Natural killer cell (primary cell): ENCODE measurements at regions not wholly inside any gene's neighbourhood (a gene's known extent, or its start where the extent isn't known, plus 50 kb on each side); places are given as distances from the start of the nearest gene placed in this dataset.

ENCODE experiments used
- ATAC-seq, 3 donors: fragments of 150-1000 bp in 2 of 3; fragments of 200-7000 bp in 1 of 3; cut with Tn5 transposase; 1 replicate in 1 of 3; 2 replicates in 2 of 3; pipeline ENCODE4 v1.10.0; 2021; ENCODE audit warnings: mild to moderate bottlenecking in 2 of 3, moderate library complexity in 2 of 3
- DNase-seq, 2 donors: peaks; one replicate each; pipeline versions ENCODE4 v3.0.0 to v3.0.0-alpha.2; 2013 to 2021; ENCODE audit warnings: mixed read lengths in 1 of 2
- H3K27ac ChIP-seq: one replicate; pipeline ENCODE4 v1.5.1; 2013; ENCODE audit warnings: mild to moderate bottlenecking, low read length
- H3K27me3 ChIP-seq: one replicate; pipeline ENCODE4 v1.6.1; 2013; ENCODE audit warnings: low read length; ENCODE audit not compliant: control insufficient read depth, insufficient read depth
- H3K36me3 ChIP-seq: one replicate; pipeline ENCODE4 v1.6.1; 2013; ENCODE audit warnings: low read length; ENCODE audit not compliant: control insufficient read depth, insufficient read depth
- H3K4me1 ChIP-seq: one replicate; pipeline ENCODE4 v1.6.1; 2013; ENCODE audit warnings: low read length; ENCODE audit not compliant: control insufficient read depth, insufficient read depth
- H3K4me3 ChIP-seq: one replicate; pipeline ENCODE4 v1.5.1; 2013; ENCODE audit warnings: low read length
- H3K9me3 ChIP-seq: one replicate; pipeline ENCODE4 v1.6.1; 2013; ENCODE audit warnings: low read length; ENCODE audit not compliant: control insufficient read depth, insufficient read depth
- H3K27ac Mint-ChIP-seq, 2 donors: one replicate each; pipeline ENCODE4 v1.8.0; 2022; ENCODE audit warnings: mild to moderate bottlenecking in 2 of 2, mixed read lengths in 2 of 2, moderate library complexity in 1 of 2
- H3K27me3 Mint-ChIP-seq, 2 donors: one replicate each; pipeline ENCODE4 v1.8.0; 2022; ENCODE audit warnings: low read depth in 2 of 2, mixed read lengths in 2 of 2
- H3K36me3 Mint-ChIP-seq: one replicate; pipeline ENCODE4 v1.8.0; 2022; ENCODE audit warnings: mixed read lengths
- H3K4me1 Mint-ChIP-seq, 2 donors: one replicate each; pipeline ENCODE4 v1.8.0; 2022; ENCODE audit warnings: mixed read lengths in 2 of 2
- H3K4me3 Mint-ChIP-seq: one replicate; pipeline ENCODE4 v1.8.0; 2022; ENCODE audit warnings: mild to moderate bottlenecking, moderate library complexity, mixed read lengths
- H3K9me3 Mint-ChIP-seq, 2 donors: one replicate each; pipeline ENCODE4 v1.8.0; 2022; ENCODE audit warnings: mixed read lengths in 2 of 2
- WGBS: methylation state at CpG from one replicate; pipeline ENCODE4 v1.1.7; 2013; ENCODE audit warnings: missing lambda C conversion rate; ENCODE audit not compliant: insufficient coverage; 5-methylcytosine and 5-hydroxymethylcytosine counted together
- intact Hi-C: fragments of 100-400 bp; cut with micrococcal nuclease; formaldehyde crosslinking; loops from one replicate; pipeline ENCODE4 v1.14.2; 2022
- TF ChIP-seq, protein P1 (sequence below): fragments of 200-600 bp; IDR thresholded peaks from one replicate; pipeline ENCODE4 v1.8.0; 2022; ENCODE audit warnings: antibody characterized with exemption

DNA sequence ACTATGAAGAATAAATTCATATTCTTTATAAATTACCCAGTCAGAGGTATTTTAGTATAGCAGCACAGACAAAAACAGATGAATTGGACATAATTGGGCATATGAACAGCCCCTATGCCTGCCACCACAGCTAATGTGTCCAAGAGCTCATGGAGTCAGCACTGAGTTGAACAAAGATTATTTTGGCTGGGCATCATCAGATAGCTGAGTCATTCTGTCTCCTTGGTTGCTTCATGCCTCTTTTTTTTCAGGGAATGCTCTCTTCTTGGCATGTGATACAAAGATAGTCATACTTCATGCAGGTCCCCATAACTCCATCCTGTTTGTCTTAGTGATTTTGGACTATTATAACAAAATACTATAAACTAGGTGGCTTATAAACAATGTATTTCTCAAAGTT is 275.6 kb downstream of the TENT5A start:
- Mint-ChIP-seq H3K27me3 (no peaks in the 10 kb centered on the region), H3K27ac (no peak overlapping the region), H3K36me3 (no peaks in the 10 kb centered on the region), H3K4me3 (no peak overlapping the region), H3K4me1 (no peaks in the 10 kb centered on the region), H3K9me3 (peaks cover 13% of the 10 kb centered on the region in 2 donors)
- intact Hi-C loops, result no loop called here
- Histone ChIP-seq H3K4me3 (no peak overlapping the region), H3K27me3 (no peaks in the 10 kb centered on the region), H3K27ac (no peak overlapping the region), H3K36me3 (no peaks in the 10 kb centered on the region), H3K4me1 (no peaks in the 10 kb centered on the region), H3K9me3 (no peaks in the 10 kb centered on the region)
- TF ChIP-seq, protein P1, sequence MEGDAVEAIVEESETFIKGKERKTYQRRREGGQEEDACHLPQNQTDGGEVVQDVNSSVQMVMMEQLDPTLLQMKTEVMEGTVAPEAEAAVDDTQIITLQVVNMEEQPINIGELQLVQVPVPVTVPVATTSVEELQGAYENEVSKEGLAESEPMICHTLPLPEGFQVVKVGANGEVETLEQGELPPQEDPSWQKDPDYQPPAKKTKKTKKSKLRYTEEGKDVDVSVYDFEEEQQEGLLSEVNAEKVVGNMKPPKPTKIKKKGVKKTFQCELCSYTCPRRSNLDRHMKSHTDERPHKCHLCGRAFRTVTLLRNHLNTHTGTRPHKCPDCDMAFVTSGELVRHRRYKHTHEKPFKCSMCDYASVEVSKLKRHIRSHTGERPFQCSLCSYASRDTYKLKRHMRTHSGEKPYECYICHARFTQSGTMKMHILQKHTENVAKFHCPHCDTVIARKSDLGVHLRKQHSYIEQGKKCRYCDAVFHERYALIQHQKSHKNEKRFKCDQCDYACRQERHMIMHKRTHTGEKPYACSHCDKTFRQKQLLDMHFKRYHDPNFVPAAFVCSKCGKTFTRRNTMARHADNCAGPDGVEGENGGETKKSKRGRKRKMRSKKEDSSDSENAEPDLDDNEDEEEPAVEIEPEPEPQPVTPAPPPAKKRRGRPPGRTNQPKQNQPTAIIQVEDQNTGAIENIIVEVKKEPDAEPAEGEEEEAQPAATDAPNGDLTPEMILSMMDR, result no peak
- ATAC-seq (no peak), DNase-seq (no peak)

DNA sequence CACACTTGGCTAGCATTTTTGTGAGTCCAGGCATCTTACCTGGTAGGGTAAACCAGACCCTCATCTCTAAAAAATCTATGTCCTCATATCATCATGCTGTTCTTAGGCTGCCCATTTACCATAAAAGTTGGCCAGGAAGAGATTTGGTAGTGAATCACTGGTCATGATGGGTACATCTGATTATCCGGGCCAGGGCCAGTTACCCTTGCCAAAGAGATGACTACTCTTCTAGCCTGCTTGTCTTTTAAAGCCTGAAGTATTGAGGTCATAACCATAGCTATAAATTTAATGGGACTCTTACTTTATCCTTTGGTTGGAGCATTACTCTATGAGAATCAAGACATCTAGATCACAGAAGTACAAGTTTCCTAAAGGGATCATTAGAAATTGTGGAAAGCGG is 276.8 kb downstream of the TENT5A start:
- no peaks in the 10 kb centered on the region for H3K27me3 ChIP-seq
- WGBS, result 100% methylated on average over 1 of the region's 2 CpGs

DNA sequence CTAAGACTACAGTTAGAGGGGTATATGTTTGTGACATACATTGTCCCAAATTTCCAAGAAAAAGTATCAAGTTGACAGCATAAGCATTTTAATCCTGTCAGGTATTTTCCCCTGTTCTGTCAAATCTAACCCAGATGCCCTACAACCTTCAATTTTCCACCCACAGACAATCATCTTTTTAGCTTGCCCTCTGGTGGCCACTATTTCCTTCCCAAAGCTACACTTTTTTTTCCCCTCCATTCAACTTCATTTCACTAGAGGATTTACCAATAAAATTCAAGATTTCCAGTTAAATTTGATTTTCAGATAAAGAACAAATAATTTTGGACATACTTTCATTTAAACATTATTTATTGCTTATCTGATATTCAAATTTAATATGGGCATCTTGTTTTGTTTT is 286.6 kb downstream of the TENT5A start:
- ATAC-seq, result no peak
- Mint-ChIP-seq H3K9me3 (peaks cover 7 to 8% of the 10 kb centered on the region in 2 donors), H3K36me3 (no peaks in the 10 kb centered on the region), H3K27me3 (no peaks in the 10 kb centered on the region), H3K27ac (no peak overlapping the region), H3K4me1 (no peaks in the 10 kb centered on the region), H3K4me3 (no peak overlapping the region)
- Histone ChIP-seq H3K9me3 (no peaks in the 10 kb centered on the region), H3K27me3 (no peaks in the 10 kb centered on the region), H3K27ac (no peak overlapping the region), H3K4me1 (no peaks in the 10 kb centered on the region), H3K4me3 (no peak overlapping the region), H3K36me3 (no peaks in the 10 kb centered on the region)
- intact Hi-C loops, result no loop called here
- DNase-seq, result no peak
- TF ChIP-seq, protein P1, result no peak

More for the DNA sequence above, 276.8 kb downstream of the TENT5A start:
- TF ChIP-seq, protein P1, result no peak
- peaks cover 12 to 14% of the 10 kb centered on the region in 2 donors for H3K9me3 Mint-ChIP-seq
- H3K27ac Mint-ChIP-seq, result no peak overlapping the region
- no peaks in the 10 kb centered on the region for H3K36me3 ChIP-seq
- intact Hi-C loops, result no loop called here
- no peaks in the 10 kb centered on the region for H3K9me3 ChIP-seq
- no peaks in the 10 kb centered on the region for H3K36me3 Mint-ChIP-seq
- no peaks in the 10 kb centered on the region for H3K4me1 ChIP-seq
- H3K27ac ChIP-seq, result no peak overlapping the region
- no peak overlapping the region for H3K4me3 Mint-ChIP-seq
- H3K27me3 Mint-ChIP-seq, result no peaks in the 10 kb centered on the region
- H3K4me3 ChIP-seq, result no peak overlapping the region
- DNase-seq (no peak), ATAC-seq (no peak)
- no peaks in the 10 kb centered on the region for H3K4me1 Mint-ChIP-seq

DNA sequence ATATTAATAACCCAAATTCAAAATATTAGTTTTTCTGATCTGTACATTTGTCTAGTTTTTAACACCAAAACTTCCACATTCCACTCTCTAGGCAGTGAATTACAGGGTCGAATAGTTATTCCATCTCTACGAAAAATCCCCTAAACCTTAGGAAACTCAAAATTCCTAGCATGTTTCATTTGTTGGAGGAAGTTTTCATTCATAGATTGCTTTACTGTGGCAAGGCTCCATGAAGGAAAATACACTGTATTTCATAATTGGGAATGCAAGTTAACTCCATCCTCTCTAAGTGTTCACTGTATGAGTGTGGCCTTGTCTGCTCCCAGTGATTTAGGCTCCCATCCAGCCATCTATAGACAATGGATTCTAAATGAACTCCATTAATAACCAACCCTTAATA is 296.1 kb downstream of the TENT5A start:
- Mint-ChIP-seq H3K27ac (no peak overlapping the region), H3K4me1 (no peaks in the 10 kb centered on the region), H3K27me3 (no peaks in the 10 kb centered on the region), H3K4me3 (no peak overlapping the region), H3K36me3 (no peaks in the 10 kb centered on the region), H3K9me3 (peaks cover 0 to 2% of the 10 kb centered on the region in 2 donors)
- intact Hi-C loops, result no loop called here
- Histone ChIP-seq H3K36me3 (no peaks in the 10 kb centered on the region), H3K4me1 (no peaks in the 10 kb centered on the region), H3K4me3 (no peak overlapping the region), H3K27ac (no peak overlapping the region), H3K27me3 (no peaks in the 10 kb centered on the region), H3K9me3 (no peaks in the 10 kb centered on the region)
- no peak for DNase-seq
- ATAC-seq, result no peak
- TF ChIP-seq, protein P1, result no peak
- WGBS, result no CpG with 5 or more reads among the region's 2 CpGs
